GM19324 (cell line): ENCODE measurements at regions not wholly inside any gene's neighbourhood (a gene's known extent, or its start where the extent isn't known, plus 50 kb on each side); places are given as distances from the start of the nearest gene placed in this dataset.
"Not testable (repeated sequence)": the region's sequence is repeated elsewhere in the genome, so short reads cannot be mapped to it uniquely, and the experiment has no call there.

ENCODE experiments used
- ATAC-seq: cut with Tn5 transposase; IDR thresholded peaks from one replicate; pipeline ENCODE4 v1.9.1; 2021; ENCODE audit warnings: mild to moderate bottlenecking, moderate library complexity; ENCODE audit not compliant: unreplicated experiment, low FRiP score

- no peak for ATAC-seq
Observed at GRCh38 chrX:65971151-65971550, 68.7 kb downstream of the VSIG4 start.

GRCh38 chrX:65967159-65967558 lies 72.7 kb downstream of the VSIG4 start:
- ATAC-seq = not testable (repeated sequence)

GRCh38 chrX:65961714-65962113 lies 78.2 kb downstream of the VSIG4 start:
- no peak for ATAC-seq

- ATAC-seq = no peak
Observed at GRCh38 chrX:65948103-65948502, 91.8 kb downstream of the VSIG4 start.

GRCh38 chrX:65941775-65942174 lies 98.1 kb downstream of the VSIG4 start:
- no peak for ATAC-seq

- ATAC-seq = no peak
Observed at GRCh38 chrX:65933085-65933589, 106.7 kb downstream of the VSIG4 start.

GRCh38 chrX:65932173-65933084 lies 107.5 kb downstream of the VSIG4 start:
- no peak for ATAC-seq

- no peak for ATAC-seq
Observed at GRCh38 chrX:65928522-65928921, 111.4 kb downstream of the VSIG4 start.

GRCh38 chrX:65927386-65927785 lies 112.5 kb downstream of the VSIG4 start:
- not testable (repeated sequence) for ATAC-seq

GRCh38 chrX:65926095-65927019 lies 113.5 kb downstream of the VSIG4 start:
- peak; percentile 65 for ATAC-seq

- no peak for ATAC-seq
Observed at GRCh38 chrX:65925592-65925991, 114.3 kb downstream of the VSIG4 start.

- ATAC-seq = no peak
Observed at GRCh38 chrX:65925005-65925404, 114.9 kb downstream of the VSIG4 start.

GRCh38 chrX:65921363-65921762 lies 118.5 kb downstream of the VSIG4 start:
- ATAC-seq = no peak

GRCh38 chrX:65920620-65921019 lies 119.3 kb downstream of the VSIG4 start:
- no peak for ATAC-seq

- ATAC-seq = no peak
Observed at GRCh38 chrX:65910899-65911298, 129.0 kb downstream of the VSIG4 start.

- ATAC-seq = no peak
Observed at GRCh38 chrX:65903750-65904149, 136.1 kb downstream of the VSIG4 start.

GRCh38 chrX:65902011-65902410 lies 137.9 kb downstream of the VSIG4 start:
- no peak for ATAC-seq

GRCh38 chrX:65900850-65901844 lies 138.7 kb downstream of the VSIG4 start:
- ATAC-seq = no peak

- ATAC-seq = no peak
Observed at GRCh38 chrX:65894133-65894532, 145.7 kb downstream of the VSIG4 start.

- ATAC-seq = not testable (repeated sequence)
Observed at GRCh38 chrX:65891817-65892216, 148.1 kb downstream of the VSIG4 start.
